ENCODE measurements at regions not wholly inside any gene's neighbourhood (a gene's known extent, or its start where the extent isn't known, plus 50 kb on each side); places are given as distances from the start of the nearest gene placed in this dataset.

DNA sequence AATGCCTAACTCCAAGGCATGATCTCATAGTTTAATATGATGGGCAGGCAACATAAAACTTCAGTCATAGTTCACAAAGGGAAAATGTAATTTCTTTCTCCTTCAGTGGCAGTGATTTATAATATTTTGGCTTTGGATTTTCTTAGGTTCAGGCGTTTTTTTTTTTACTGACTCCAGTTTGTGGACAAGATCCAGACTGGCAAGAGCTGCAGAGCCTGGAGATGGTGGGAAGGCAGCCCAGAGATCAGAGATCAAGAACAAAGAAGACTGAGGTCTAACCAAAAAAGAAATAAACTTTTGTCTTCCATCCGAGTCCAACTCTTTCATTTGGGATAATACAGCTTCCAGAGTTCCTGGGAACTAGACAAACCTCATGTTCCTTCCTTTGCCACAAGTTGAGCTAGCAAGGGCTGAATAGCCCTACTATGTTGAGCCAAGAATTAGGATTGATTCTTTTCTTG lies 215.3 kb upstream of the SETBP1 start:
- intact Hi-C loops (cut with micrococcal nuclease) = no loop called here
- TF ChIP-seq CBX3 (IDR thresholded peaks at IDR 0.05; ENCODE audit: low read depth) (no peak), ZFX (IDR thresholded peaks at IDR 0.05) (no peak), ELF1 (IDR thresholded peaks at IDR 0.05; ENCODE audit: borderline replicate concordance, low read depth) (no peak), SRF (IDR thresholded peaks at IDR 0.05; ENCODE audit: low read depth) (no peak)
- TF ChIP-seq, protein P1, sequence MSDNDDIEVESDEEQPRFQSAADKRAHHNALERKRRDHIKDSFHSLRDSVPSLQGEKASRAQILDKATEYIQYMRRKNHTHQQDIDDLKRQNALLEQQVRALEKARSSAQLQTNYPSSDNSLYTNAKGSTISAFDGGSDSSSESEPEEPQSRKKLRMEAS (IDR thresholded peaks at IDR 0.05) = no peak
- TF ChIP-seq, protein P2, sequence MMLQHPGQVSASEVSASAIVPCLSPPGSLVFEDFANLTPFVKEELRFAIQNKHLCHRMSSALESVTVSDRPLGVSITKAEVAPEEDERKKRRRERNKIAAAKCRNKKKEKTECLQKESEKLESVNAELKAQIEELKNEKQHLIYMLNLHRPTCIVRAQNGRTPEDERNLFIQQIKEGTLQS (IDR thresholded peaks at IDR 0.05) = no peak
- Histone ChIP-seq H3K4me1 (ENCODE audit: control insufficient read depth in 1 of 2, insufficient read depth in 2 of 2, low read length in 2 of 2) (no peaks in the 10 kb centered on the region), H3K9me2 (ENCODE audit: insufficient read depth) (no peaks in the 10 kb centered on the region), H3K27ac (ENCODE audit: low read depth, low read length) (no peak overlapping the region), H3K4me2 (ENCODE audit: low read length) (no peak overlapping the region), H3K4me3 (replicated peaks in 1 of 2; ENCODE audit: low read depth in 1 of 2, low read length in 2 of 2) (no peak overlapping the region), H4K20me1 (ENCODE audit: insufficient read depth) (no peaks in the 10 kb centered on the region), H3K79me2 (ENCODE audit: insufficient read depth, low read length) (no peaks in the 10 kb centered on the region), H2AFZ (ENCODE audit: low read depth, low read length, poor library complexity, severe bottlenecking) (no peak overlapping the region), H3K9ac (ENCODE audit: low read length) (no peak overlapping the region), H3K9me3 (ENCODE audit: control insufficient read depth in 1 of 2, insufficient read depth in 1 of 2, low read depth in 1 of 2, low read length in 2 of 2) (peaks cover 8 to 43% of the 10 kb centered on the region in 2 experiments; a peak in 2 of 4 replicates), H3K36me3 (ENCODE audit: control insufficient read depth in 1 of 2, insufficient read depth in 2 of 2, low read length in 2 of 2) (no peaks in the 10 kb centered on the region), H3K27me3 (ENCODE audit: insufficient read depth, low read length) (no peaks in the 10 kb centered on the region)
- no TSS peak for BruUV-seq (replicated peaks)
- ATAC-seq (no peak), DNase-seq (ENCODE audit: low read depth, low spot score) (no peak)
- CTCF ChIA-PET = no interaction called here
- POLR2A ChIA-PET = no interaction called here
- RAD21 ChIA-PET (ENCODE audit: low non-redundant PET in 1 of 2, low total read pairs in 2 of 2, uncharacterized antibody in 2 of 2, unreplicated experiment in 2 of 2) = no interaction called here

DNA sequence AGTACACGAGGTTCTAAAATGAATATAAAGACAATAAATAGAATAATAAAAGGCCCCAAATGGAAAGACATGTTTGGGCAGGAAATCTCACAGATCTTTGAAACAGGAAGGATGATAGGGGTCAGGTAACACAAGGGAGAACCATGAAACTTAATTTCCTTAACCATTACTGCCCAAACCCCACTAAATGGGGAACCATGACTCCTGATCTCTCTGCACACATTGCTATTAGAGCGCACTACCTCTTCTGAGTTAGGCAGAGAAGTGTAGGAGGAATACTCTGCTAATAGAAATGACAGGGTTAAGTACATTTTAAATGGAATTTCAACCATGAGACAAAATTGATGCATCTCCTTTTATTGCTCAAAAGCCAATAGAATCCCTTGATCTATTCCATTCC lies 213.7 kb upstream of the SETBP1 start:
- no peak overlapping the region for H3K9ac ChIP-seq (ENCODE audit: low read length)
- H4K20me1 ChIP-seq (ENCODE audit: insufficient read depth) = no peaks in the 10 kb centered on the region
- H3K79me2 ChIP-seq (ENCODE audit: insufficient read depth, low read length) = no peaks in the 10 kb centered on the region
- ChIA-PET POLR2A (no interaction called here), RAD21 (ENCODE audit: low non-redundant PET in 1 of 2, low total read pairs in 2 of 2, uncharacterized antibody in 2 of 2, unreplicated experiment in 2 of 2) (no interaction called here), CTCF (no interaction called here)
- ATAC-seq = no peak
- peaks cover 8 to 35% of the 10 kb centered on the region in 2 experiments; a peak in 2 of 4 replicates for H3K9me3 ChIP-seq (ENCODE audit: control insufficient read depth in 1 of 2, insufficient read depth in 1 of 2, low read depth in 1 of 2, low read length in 2 of 2)
- H2AFZ ChIP-seq (ENCODE audit: low read depth, low read length, poor library complexity, severe bottlenecking) = no peak overlapping the region
- H3K4me3 ChIP-seq (replicated peaks in 1 of 2; ENCODE audit: low read depth in 1 of 2, low read length in 2 of 2) = no peak overlapping the region
- no peak overlapping the region for H3K27ac ChIP-seq (ENCODE audit: low read depth, low read length)
- intact Hi-C loops (cut with micrococcal nuclease) = no loop called here
- DNase-seq (ENCODE audit: low read depth, low spot score) = no peak
- BruUV-seq (replicated peaks) = no TSS peak
- no peaks in the 10 kb centered on the region for H3K4me1 ChIP-seq (ENCODE audit: control insufficient read depth in 1 of 2, insufficient read depth in 2 of 2, low read length in 2 of 2)
- no peaks in the 10 kb centered on the region for H3K9me2 ChIP-seq (ENCODE audit: insufficient read depth)
- no peaks in the 10 kb centered on the region for H3K36me3 ChIP-seq (ENCODE audit: control insufficient read depth in 1 of 2, insufficient read depth in 2 of 2, low read length in 2 of 2)
- TF ChIP-seq YY1 (IDR thresholded peaks at IDR 0.05; ENCODE audit: extremely low read depth, insufficient replicate concordance, low read depth, low read length) (no peak), FOSL1 (IDR thresholded peaks at IDR 0.05; ENCODE audit: low read depth) (no peak)
- no peak overlapping the region for H3K4me2 ChIP-seq (ENCODE audit: low read length)
- no peaks in the 10 kb centered on the region for H3K27me3 ChIP-seq (ENCODE audit: insufficient read depth, low read length)

All from HCT116 (cell line).